SK-N-SH (cell line): ENCODE measurements at regions not wholly inside any gene's neighbourhood (a gene's known extent, or its start where the extent isn't known, plus 50 kb on each side); places are given as distances from the start of the nearest gene placed in this dataset.

ENCODE experiments used
- CTCF ChIA-PET: fragments of 300-600, 350-600 bp; formaldehyde crosslinking; extraction: SDS; loops from one replicate; lab custom pipeline; 2021; lab: Yijun Ruan, JAX
- POLR2A ChIA-PET: fragments of 350-600 bp; sonication (Branson Sonifier 250); formaldehyde crosslinking; extraction: SDS; loops from one replicate; lab custom pipeline; 2020; ENCODE audit warnings: antibody characterized with exemption, inconsistent platforms; lab: Yijun Ruan, JAX
- DNase-seq: peaks from one replicate; pipeline ENCODE4 v3.0.0; 2012
- H2AFZ ChIP-seq: fragments of 200-600 bp; sonication (generic); 2 replicates; pipeline ENCODE4 v1.8.1; 2016; ENCODE audit warnings: antibody characterized with exemption, mild to moderate bottlenecking, low read depth
- H3F3A ChIP-seq: fragments of 200-600 bp; sonication (generic); replicated peaks from 2 replicates; pipeline ENCODE3; 2016; ENCODE audit warnings: antibody characterized with exemption, mild to moderate bottlenecking; ENCODE audit not compliant: insufficient read depth
- H3K27ac ChIP-seq, 2 experiments: fragments of 200-500 bp in 1 of 2; fragments of 200-600 bp in 1 of 2; sonication (Bioruptor generic) in 1 of 2; sonication (generic), shearing (Covaris generic) in 1 of 2; 2 replicates each; pipeline versions ENCODE4 v1.5.1 to v1.6.1; 2014 to 2016; ENCODE audit warnings: low read depth in 2 of 2, inconsistent platforms in 1 of 2, low read length in 1 of 2, mild to moderate bottlenecking in 1 of 2, mixed read lengths in 1 of 2
- H3K27me3 ChIP-seq: fragments of 200-600 bp; sonication (generic), shearing (Covaris generic); 2 replicates; pipeline ENCODE4 v1.6.1; 2016; ENCODE audit warnings: mixed run types; ENCODE audit not compliant: insufficient read depth
- H3K36me3 ChIP-seq, 2 experiments: fragments of 200-500 bp in 1 of 2; fragments of 200-600 bp in 1 of 2; sonication (Bioruptor generic) in 1 of 2; sonication (generic) in 1 of 2; replicated peaks in 1 of 2; 2 replicates each; pipeline versions ENCODE3 to v1.5.1; 2014 to 2016; ENCODE audit warnings: low read length in 1 of 2, mild to moderate bottlenecking in 1 of 2; ENCODE audit not compliant: insufficient read depth in 2 of 2, control insufficient read depth in 1 of 2
- H3K4me1 ChIP-seq, 2 experiments: fragments of 200-500 bp in 1 of 2; fragments of 200-600 bp in 1 of 2; sonication (Bioruptor generic) in 1 of 2; sonication (generic), shearing (Covaris generic) in 1 of 2; 2 replicates each; pipeline versions ENCODE4 v1.5.1 to v1.6.1; 2014 to 2016; ENCODE audit warnings: low read depth in 1 of 2, low read length in 1 of 2, mixed run types in 1 of 2; ENCODE audit not compliant: insufficient read depth in 2 of 2, control insufficient read depth in 1 of 2
- H3K4me2 ChIP-seq: fragments of 200-600 bp; sonication (generic), shearing (Covaris generic); 2 replicates; pipeline ENCODE4 v1.6.1; 2017; ENCODE audit warnings: mixed run types
- H3K4me3 ChIP-seq, 2 experiments: fragments of 200-500 bp in 1 of 2; fragments of 200-600 bp in 1 of 2; sonication (Bioruptor generic) in 1 of 2; sonication (generic), shearing (Covaris generic) in 1 of 2; 2 replicates each; pipeline versions ENCODE4 v1.5.1 to v1.8.1; 2014 to 2016; ENCODE audit warnings: low read depth in 2 of 2, inconsistent platforms in 1 of 2, low read length in 1 of 2, mild to moderate bottlenecking in 1 of 2, mixed read lengths in 1 of 2, moderate library complexity in 1 of 2
- H3K79me2 ChIP-seq: fragments of 200-600 bp; sonication (generic); 2 replicates; pipeline ENCODE4 v1.8.1; 2017; ENCODE audit warnings: mild to moderate bottlenecking; ENCODE audit not compliant: insufficient read depth
- H3K9ac ChIP-seq: fragments of 200-600 bp; sonication (generic); 2 replicates; pipeline ENCODE4 v1.6.1; 2017; ENCODE audit warnings: mixed run types
- H3K9me2 ChIP-seq: fragments of 200-600 bp; sonication (generic); 2 replicates; pipeline ENCODE4 v1.6.1; 2017; ENCODE audit warnings: mixed run types
- H3K9me3 ChIP-seq: fragments of 200-600 bp; sonication (generic); 2 replicates; pipeline ENCODE4 v1.6.1; 2017; ENCODE audit warnings: mixed run types, mild to moderate bottlenecking, moderate library complexity
- H4K20me1 ChIP-seq: fragments of 200-600 bp; sonication (generic); 2 replicates; pipeline ENCODE4 v1.6.1; 2017; ENCODE audit warnings: mild to moderate bottlenecking, mixed run types; ENCODE audit not compliant: insufficient read depth
- CHD2 ChIP-seq: fragments of 150-350 bp; IDR thresholded peaks from 2 replicates; pipeline ENCODE4 v1.6.1; 2018; ENCODE audit warnings: low read length; ENCODE audit not compliant: partially characterized antibody
- ELF1 ChIP-seq: IDR thresholded peaks from 2 replicates; pipeline ENCODE4 v1.4.0; 2012
- EP300 ChIP-seq, 2 experiments: IDR thresholded peaks; 2 replicates each; pipeline versions ENCODE4 v1.4.0 to v1.6.1; 2012; ENCODE audit warnings: borderline replicate concordance in 1 of 2, low read depth in 1 of 2, low read length in 1 of 2
- FOXJ3 ChIP-seq: sonication (generic); formaldehyde crosslinking; IDR thresholded peaks from 2 replicates; pipeline ENCODE4 v1.5.1; 2020; ENCODE audit warnings: mild to moderate bottlenecking, missing genetic modification reagents
- GATA2 ChIP-seq: sonication (generic); formaldehyde crosslinking; IDR thresholded peaks from 2 replicates; pipeline ENCODE4 v1.5.0; 2020; ENCODE audit warnings: mild to moderate bottlenecking, missing genetic modification reagents
- JUND ChIP-seq: IDR thresholded peaks from 2 replicates; pipeline ENCODE4 v1.4.0; 2012
- MEF2A ChIP-seq: IDR thresholded peaks from 2 replicates; pipeline ENCODE4 v1.4.0; 2012; ENCODE audit warnings: low read depth, borderline replicate concordance
- MXI1 ChIP-seq: IDR thresholded peaks from 2 replicates; pipeline ENCODE4 v1.6.1; 2012; ENCODE audit warnings: mild to moderate bottlenecking, low read depth, low read length, improper control_type of control experiment
- NFIC ChIP-seq: IDR thresholded peaks from 2 replicates; pipeline ENCODE4 v1.4.0; 2012; ENCODE audit warnings: borderline replicate concordance
- NRF1 ChIP-seq: IDR thresholded peaks from 2 replicates; pipeline ENCODE4 v1.6.1; 2012; ENCODE audit warnings: low read depth, mild to moderate bottlenecking, low read length
- RAD21 ChIP-seq: IDR thresholded peaks from 2 replicates; pipeline ENCODE4 v1.6.1; 2012; ENCODE audit warnings: mild to moderate bottlenecking, low read length
- RFX5 ChIP-seq: IDR thresholded peaks from 2 replicates; pipeline ENCODE4 v1.6.1; 2012; ENCODE audit warnings: mild to moderate bottlenecking, improper control_type of control experiment, low read length
- RXRA ChIP-seq: IDR thresholded peaks from 2 replicates; pipeline ENCODE4 v1.4.0; 2012; ENCODE audit warnings: low read depth, mild to moderate bottlenecking, borderline replicate concordance
- SMC3 ChIP-seq: IDR thresholded peaks from 2 replicates; pipeline ENCODE4 v1.6.1; 2012; ENCODE audit warnings: low read depth, low read length, improper control_type of control experiment
- TAF1 ChIP-seq: IDR thresholded peaks from 2 replicates; pipeline ENCODE4 v1.6.1; 2012; ENCODE audit warnings: low read depth, mild to moderate bottlenecking, low read length, moderate library complexity, borderline replicate concordance
- TCF12 ChIP-seq: IDR thresholded peaks from 2 replicates; pipeline ENCODE4 v1.4.0; 2012
- WGBS: methylation state at CpG from one replicate; pipeline ENCODE4 v1.1.6; 2017; ENCODE audit warnings: low lambda C conversion rate; 5-methylcytosine and 5-hydroxymethylcytosine counted together
- TF ChIP-seq, protein P1 (sequence below): IDR thresholded peaks from 2 replicates; pipeline ENCODE4; 2012
- TF ChIP-seq, protein P2 (sequence below): IDR thresholded peaks from 2 replicates; pipeline ENCODE4 v1.6.1; 2012; ENCODE audit warnings: mild to moderate bottlenecking, low read depth, low read length, moderate library complexity

DNA sequence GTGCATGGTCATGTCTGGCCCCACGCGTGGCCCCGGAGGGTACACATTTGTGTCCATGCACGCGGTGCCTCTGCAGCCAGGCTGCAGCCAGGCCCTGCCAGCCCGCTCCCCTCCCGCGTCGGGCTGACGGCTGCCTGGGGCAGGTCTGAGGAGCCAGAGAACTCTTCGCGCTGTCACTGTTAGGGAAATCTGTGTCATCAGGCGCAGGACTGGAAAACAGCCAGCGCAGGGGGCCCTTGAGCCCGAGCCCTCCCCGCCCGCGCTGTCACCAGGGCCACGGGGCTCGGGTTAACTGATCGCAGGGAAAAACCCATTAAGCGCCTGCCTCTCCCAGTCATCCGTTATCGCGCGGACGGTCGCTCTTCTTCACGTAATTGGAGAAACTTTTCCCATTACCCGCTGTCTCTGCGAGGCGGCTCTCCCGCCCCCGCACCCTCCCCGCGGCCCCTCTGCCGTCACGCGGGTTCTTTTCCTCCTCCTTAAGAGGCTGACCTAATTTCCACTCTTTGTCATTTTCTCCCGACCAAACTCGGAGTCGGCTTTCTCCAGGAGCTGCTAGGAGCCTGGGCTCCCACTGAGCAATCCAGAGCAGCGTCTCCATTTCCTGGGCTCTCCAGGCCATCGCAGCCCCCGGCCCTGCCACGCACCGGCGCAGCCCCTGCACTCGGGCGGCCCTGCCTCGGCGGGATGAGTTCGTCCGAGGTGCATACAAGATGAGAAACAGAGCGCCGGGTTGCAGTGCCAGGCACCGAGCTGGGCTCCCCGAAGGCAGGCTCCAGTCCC lies 57.5 kb upstream of the PRR23E start:
- no peaks in the 10 kb centered on the region for H3K9me2 ChIP-seq
- no peaks in the 10 kb centered on the region for H3F3A ChIP-seq
- peak overlapping the region; percentile 32 for H3K4me3 ChIP-seq
- no peaks in the 10 kb centered on the region for H4K20me1 ChIP-seq
- ChIA-PET POLR2A (interaction anchor here (0.8 to 1.8 kb wide), 3 partner anchors 36 to 61 kb away, joined by 3 to 6 read pairs (median 5); no protein-coding TSS in a partner anchor), CTCF (interaction anchor here (1.2 to 2.4 kb wide), 6 partner anchors 22 to 413 kb away, joined by 3 to 11 read pairs (median 3); no protein-coding TSS in a partner anchor)
- peak; percentile 92 for DNase-seq
- H3K9ac ChIP-seq = no peak overlapping the region
- peaks cover 8 to 71% of the 10 kb centered on the region in 2 experiments; a peak in 2 of 4 replicates for H3K4me1 ChIP-seq
- peak overlapping the region in 1 of 2 experiments; percentile 64; a peak in 2 of 4 replicates for H3K27ac ChIP-seq
- TF ChIP-seq RAD21 (peak; percentile 30), CHD2 (peak; percentile 47), RFX5 (no peak), MEF2A (no peak), ELF1 (no peak), SMC3 (peak; percentile 3; the same call in 1 of the 2 replicates), RXRA (no peak), NRF1 (no peak), GATA2 (CRISPR knock-in tag) (peak; percentile 86), MXI1 (peak; percentile 79; the same call in 1 of the 2 replicates), EP300 (IDR thresholded peaks at IDR 0.05; ENCODE audit: borderline replicate concordance in 1 of 2, low read depth in 1 of 2, low read length in 1 of 2) (peak in 1 of 2 experiments; percentile 69; a peak in 2 of 4 replicates), TAF1 (no peak), JUND (no peak), FOXJ3 (CRISPR knock-in tag) (peak; percentile 90), NFIC (no peak), TCF12 (0 out of 2 replicates have a peak, but pooled peaks have one; percentile 21)
- TF ChIP-seq, protein P1, sequence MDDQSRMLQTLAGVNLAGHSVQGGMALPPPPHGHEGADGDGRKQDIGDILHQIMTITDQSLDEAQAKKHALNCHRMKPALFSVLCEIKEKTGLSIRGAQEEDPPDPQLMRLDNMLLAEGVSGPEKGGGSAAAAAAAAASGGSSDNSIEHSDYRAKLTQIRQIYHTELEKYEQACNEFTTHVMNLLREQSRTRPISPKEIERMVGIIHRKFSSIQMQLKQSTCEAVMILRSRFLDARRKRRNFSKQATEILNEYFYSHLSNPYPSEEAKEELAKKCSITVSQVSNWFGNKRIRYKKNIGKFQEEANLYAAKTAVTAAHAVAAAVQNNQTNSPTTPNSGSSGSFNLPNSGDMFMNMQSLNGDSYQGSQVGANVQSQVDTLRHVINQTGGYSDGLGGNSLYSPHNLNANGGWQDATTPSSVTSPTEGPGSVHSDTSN = no peak
- TF ChIP-seq, protein P2, sequence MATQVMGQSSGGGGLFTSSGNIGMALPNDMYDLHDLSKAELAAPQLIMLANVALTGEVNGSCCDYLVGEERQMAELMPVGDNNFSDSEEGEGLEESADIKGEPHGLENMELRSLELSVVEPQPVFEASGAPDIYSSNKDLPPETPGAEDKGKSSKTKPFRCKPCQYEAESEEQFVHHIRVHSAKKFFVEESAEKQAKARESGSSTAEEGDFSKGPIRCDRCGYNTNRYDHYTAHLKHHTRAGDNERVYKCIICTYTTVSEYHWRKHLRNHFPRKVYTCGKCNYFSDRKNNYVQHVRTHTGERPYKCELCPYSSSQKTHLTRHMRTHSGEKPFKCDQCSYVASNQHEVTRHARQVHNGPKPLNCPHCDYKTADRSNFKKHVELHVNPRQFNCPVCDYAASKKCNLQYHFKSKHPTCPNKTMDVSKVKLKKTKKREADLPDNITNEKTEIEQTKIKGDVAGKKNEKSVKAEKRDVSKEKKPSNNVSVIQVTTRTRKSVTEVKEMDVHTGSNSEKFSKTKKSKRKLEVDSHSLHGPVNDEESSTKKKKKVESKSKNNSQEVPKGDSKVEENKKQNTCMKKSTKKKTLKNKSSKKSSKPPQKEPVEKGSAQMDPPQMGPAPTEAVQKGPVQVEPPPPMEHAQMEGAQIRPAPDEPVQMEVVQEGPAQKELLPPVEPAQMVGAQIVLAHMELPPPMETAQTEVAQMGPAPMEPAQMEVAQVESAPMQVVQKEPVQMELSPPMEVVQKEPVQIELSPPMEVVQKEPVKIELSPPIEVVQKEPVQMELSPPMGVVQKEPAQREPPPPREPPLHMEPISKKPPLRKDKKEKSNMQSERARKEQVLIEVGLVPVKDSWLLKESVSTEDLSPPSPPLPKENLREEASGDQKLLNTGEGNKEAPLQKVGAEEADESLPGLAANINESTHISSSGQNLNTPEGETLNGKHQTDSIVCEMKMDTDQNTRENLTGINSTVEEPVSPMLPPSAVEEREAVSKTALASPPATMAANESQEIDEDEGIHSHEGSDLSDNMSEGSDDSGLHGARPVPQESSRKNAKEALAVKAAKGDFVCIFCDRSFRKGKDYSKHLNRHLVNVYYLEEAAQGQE = no peak
- peak overlapping the region; percentile 79 for H3K4me2 ChIP-seq
- H3K27me3 ChIP-seq = no peaks in the 10 kb centered on the region
- no peaks in the 10 kb centered on the region for H3K79me2 ChIP-seq
- no peaks in the 10 kb centered on the region for H3K9me3 ChIP-seq
- no peaks in the 10 kb centered on the region for H3K36me3 ChIP-seq
- H2AFZ ChIP-seq = peak overlapping the region; percentile 63; the same call in 1 of the 2 replicates
- 7% methylated on average over 43 of the region's 58 CpGs for WGBS
